HEK293 (cell line): ENCODE measurements at regions not wholly inside any gene's neighbourhood (a gene's known extent, or its start where the extent isn't known, plus 50 kb on each side); places are given as distances from the start of the nearest gene placed in this dataset.

ENCODE experiments used
- CTCF ChIA-PET: fragments of 350-600 bp; formaldehyde crosslinking; extraction: SDS; loops from one replicate; lab custom pipeline; 2021; ENCODE audit warnings: antibody characterized with exemption; lab: Yijun Ruan, JAX
- POLR2A ChIA-PET: fragments of 300-600 bp; formaldehyde crosslinking; extraction: SDS; loops from one replicate; lab custom pipeline; 2020; ENCODE audit warnings: antibody characterized with exemption, inconsistent platforms; lab: Yijun Ruan, JAX
- H3K27ac ChIP-seq: fragments of 200-500 bp; sonication (Bioruptor generic); 2 replicates; pipeline ENCODE4 v1.5.1; 2014; ENCODE audit warnings: low read depth, low read length, control low read depth, inconsistent platforms; ENCODE audit errors: extremely low read depth
- H3K36me3 ChIP-seq, 2 experiments: fragments of 200-500 bp in 1 of 2; sonication (Bioruptor generic) in 1 of 2; 1 replicate in 1 of 2; 2 replicates in 1 of 2; pipeline ENCODE4 v1.5.1; 2014 to 2017; ENCODE audit warnings: inconsistent platforms in 2 of 2, low read length in 2 of 2; ENCODE audit not compliant: control insufficient read depth in 2 of 2, insufficient read depth in 1 of 2
- H3K4me1 ChIP-seq: fragments of 200-500 bp; sonication (Bioruptor generic); 2 replicates; pipeline ENCODE4 v1.5.1; 2014; ENCODE audit warnings: mild to moderate bottlenecking, low read length, inconsistent platforms; ENCODE audit not compliant: control insufficient read depth, insufficient read depth
- H3K4me3 ChIP-seq: 2 replicates; pipeline ENCODE4 v1.5.1; 2011; ENCODE audit warnings: low read depth, mild to moderate bottlenecking, control low read depth, low read length, moderate library complexity
- H3K9me3 ChIP-seq: fragments of 200-500 bp; sonication (Bioruptor generic); 2 replicates; pipeline ENCODE4 v1.5.1; 2014; ENCODE audit warnings: low read depth, low read length, inconsistent platforms; ENCODE audit not compliant: control insufficient read depth, insufficient read depth
- SALL2 ChIP-seq: fragments of 450-650 bp; formaldehyde crosslinking; IDR thresholded peaks from 2 replicates; pipeline ENCODE4 v1.5.0; 2017; ENCODE audit warnings: missing biosample characterization, mild to moderate bottlenecking, missing genetic modification characterization, borderline replicate concordance
- SP2 ChIP-seq: fragments of 450-650 bp; formaldehyde crosslinking; IDR thresholded peaks from 2 replicates; pipeline ENCODE4 v1.5.1; 2016; ENCODE audit warnings: missing biosample characterization, missing genetic modification characterization
- ZBTB8A ChIP-seq: fragments of 450-650 bp; formaldehyde crosslinking; IDR thresholded peaks from 2 replicates; pipeline ENCODE4 v1.5.1; 2016; ENCODE audit warnings: missing biosample characterization, missing genetic modification characterization
- ZEB2 ChIP-seq: fragments of 450-650 bp; formaldehyde crosslinking; IDR thresholded peaks from 2 replicates; pipeline ENCODE4 v1.5.1; 2016; ENCODE audit warnings: missing biosample characterization, missing genetic modification characterization
- ZNF155 ChIP-seq: fragments of 450-650 bp; formaldehyde crosslinking; IDR thresholded peaks from 2 replicates; pipeline ENCODE4 v1.5.1; 2016; ENCODE audit warnings: missing biosample characterization, missing genetic modification characterization
- ZNF16 ChIP-seq: fragments of 450-650 bp; formaldehyde crosslinking; IDR thresholded peaks from 2 replicates; pipeline ENCODE4 v1.5.1; 2016; ENCODE audit warnings: low read depth, missing biosample characterization, missing genetic modification characterization
- ZNF2 ChIP-seq: fragments of 450-650 bp; formaldehyde crosslinking; IDR thresholded peaks from 2 replicates; pipeline ENCODE4 v1.5.1; 2016; ENCODE audit warnings: missing biosample characterization, missing genetic modification characterization
- ZNF223 ChIP-seq: fragments of 450-650 bp; formaldehyde crosslinking; IDR thresholded peaks from 2 replicates; pipeline ENCODE4 v1.5.1; 2016; ENCODE audit warnings: missing biosample characterization, missing genetic modification characterization
- ZNF239 ChIP-seq: fragments of 450-650 bp; formaldehyde crosslinking; IDR thresholded peaks from 2 replicates; pipeline ENCODE4 v1.5.1; 2016; ENCODE audit warnings: missing biosample characterization, missing genetic modification characterization
- ZNF37A ChIP-seq: fragments of 450-650 bp; IDR thresholded peaks from 2 replicates; pipeline ENCODE4 v1.5.1; 2018; ENCODE audit warnings: missing biosample characterization, missing genetic modification characterization
- ZNF555 ChIP-seq: fragments of 450-650 bp; formaldehyde crosslinking; conservative IDR thresholded peaks from 2 replicates; pipeline ENCODE4 v1.5.1; 2017; ENCODE audit warnings: missing biosample characterization, mild to moderate bottlenecking, missing genetic modification characterization, inconsistent platforms
- ZNF621 ChIP-seq: fragments of 450-650 bp; formaldehyde crosslinking; IDR thresholded peaks from 2 replicates; pipeline ENCODE4 v1.5.1; 2017; ENCODE audit warnings: missing biosample characterization, missing genetic modification characterization
- ZNF692 ChIP-seq: fragments of 450-650 bp; formaldehyde crosslinking; IDR thresholded peaks from 2 replicates; pipeline ENCODE4 v1.5.1; 2016; ENCODE audit warnings: missing biosample characterization, missing genetic modification characterization
- ZSCAN16 ChIP-seq: fragments of 450-650 bp; formaldehyde crosslinking; IDR thresholded peaks from 2 replicates; pipeline ENCODE4 v1.5.1; 2016; ENCODE audit warnings: missing biosample characterization, missing genetic modification characterization
- TF ChIP-seq, protein P1 (sequence below): fragments of 450-650 bp; formaldehyde crosslinking; IDR thresholded peaks from 2 replicates; pipeline ENCODE4 v1.5.1; 2016; ENCODE audit warnings: missing biosample characterization, missing genetic modification characterization, borderline replicate concordance
- TF ChIP-seq, protein P2 (sequence below): fragments of 450-650 bp; formaldehyde crosslinking; IDR thresholded peaks from 2 replicates; pipeline ENCODE4 v1.5.1; 2016; ENCODE audit warnings: missing biosample characterization, missing genetic modification characterization, borderline replicate concordance
- TF ChIP-seq, protein P3 (sequence below): fragments of 450-650 bp; formaldehyde crosslinking; IDR thresholded peaks from 2 replicates; pipeline ENCODE4 v1.5.1; 2016; ENCODE audit warnings: missing biosample characterization, missing genetic modification characterization
- TF ChIP-seq, protein P4 (sequence below): fragments of 450-650 bp; formaldehyde crosslinking; IDR thresholded peaks from 2 replicates; pipeline ENCODE4 v1.5.1; 2016; ENCODE audit warnings: missing biosample characterization, missing genetic modification characterization

DNA sequence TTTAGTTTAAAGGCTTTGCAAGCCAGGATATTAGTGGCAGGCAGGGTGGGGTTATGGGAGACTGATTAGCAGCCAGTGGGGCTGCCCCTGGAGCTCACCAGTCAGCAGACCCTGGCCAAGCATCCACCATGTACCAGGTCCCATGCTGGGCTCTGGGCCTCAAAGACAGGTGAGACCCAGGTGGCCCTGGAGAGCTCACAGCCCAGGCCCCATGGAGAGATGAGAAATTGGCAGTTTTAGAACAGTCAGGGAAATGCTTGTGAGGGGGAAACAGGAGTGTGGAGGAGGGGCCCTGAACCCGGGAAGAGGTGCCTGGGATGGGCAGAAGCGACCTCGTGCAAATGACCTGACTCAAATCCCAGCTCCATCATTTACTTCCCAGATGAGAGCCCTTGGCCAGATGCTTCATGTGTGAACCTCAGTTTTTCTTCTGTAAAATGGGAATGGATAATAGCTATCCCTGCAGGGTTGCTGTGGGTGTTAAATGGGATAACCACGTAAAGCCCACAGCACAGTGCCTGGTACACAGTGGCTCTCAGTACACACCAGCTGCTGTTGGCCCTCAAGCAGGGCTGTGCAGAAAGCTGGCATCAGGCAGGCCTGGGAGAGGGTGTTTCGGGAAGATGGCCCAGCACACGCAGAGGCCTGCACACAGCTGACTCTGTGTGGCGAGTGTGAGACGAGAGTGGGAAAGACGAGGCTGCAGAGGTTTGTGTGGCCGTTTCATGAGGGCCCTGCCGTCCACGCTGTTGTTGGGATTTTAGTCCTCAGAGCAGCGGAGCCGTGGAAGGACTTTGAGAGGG is 518.5 kb downstream of the PTPRU start:
- no peaks in the 10 kb centered on the region for H3K4me1 ChIP-seq
- no peaks in the 10 kb centered on the region for H3K36me3 ChIP-seq
- H3K9me3 ChIP-seq = no peaks in the 10 kb centered on the region
- H3K27ac ChIP-seq = no peak overlapping the region
- H3K4me3 ChIP-seq = no peak overlapping the region
- CTCF ChIA-PET = no interaction called here
- TF ChIP-seq ZNF16 (no peak), ZNF692 (no peak), ZNF239 (no peak), ZNF37A (tag by site-specific recombination) (no peak), SP2 (tag by site-specific recombination) (no peak), ZNF555 (tag by site-specific recombination) (no peak), ZNF2 (no peak), ZNF155 (tag by site-specific recombination) (no peak), ZEB2 (no peak), ZBTB8A (tag by site-specific recombination) (no peak), ZNF621 (tag by site-specific recombination) (no peak), SALL2 (tag by site-specific recombination) (no peak), ZSCAN16 (tag by site-specific recombination) (no peak), ZNF223 (tag by site-specific recombination) (no peak)
- TF ChIP-seq, protein P1, sequence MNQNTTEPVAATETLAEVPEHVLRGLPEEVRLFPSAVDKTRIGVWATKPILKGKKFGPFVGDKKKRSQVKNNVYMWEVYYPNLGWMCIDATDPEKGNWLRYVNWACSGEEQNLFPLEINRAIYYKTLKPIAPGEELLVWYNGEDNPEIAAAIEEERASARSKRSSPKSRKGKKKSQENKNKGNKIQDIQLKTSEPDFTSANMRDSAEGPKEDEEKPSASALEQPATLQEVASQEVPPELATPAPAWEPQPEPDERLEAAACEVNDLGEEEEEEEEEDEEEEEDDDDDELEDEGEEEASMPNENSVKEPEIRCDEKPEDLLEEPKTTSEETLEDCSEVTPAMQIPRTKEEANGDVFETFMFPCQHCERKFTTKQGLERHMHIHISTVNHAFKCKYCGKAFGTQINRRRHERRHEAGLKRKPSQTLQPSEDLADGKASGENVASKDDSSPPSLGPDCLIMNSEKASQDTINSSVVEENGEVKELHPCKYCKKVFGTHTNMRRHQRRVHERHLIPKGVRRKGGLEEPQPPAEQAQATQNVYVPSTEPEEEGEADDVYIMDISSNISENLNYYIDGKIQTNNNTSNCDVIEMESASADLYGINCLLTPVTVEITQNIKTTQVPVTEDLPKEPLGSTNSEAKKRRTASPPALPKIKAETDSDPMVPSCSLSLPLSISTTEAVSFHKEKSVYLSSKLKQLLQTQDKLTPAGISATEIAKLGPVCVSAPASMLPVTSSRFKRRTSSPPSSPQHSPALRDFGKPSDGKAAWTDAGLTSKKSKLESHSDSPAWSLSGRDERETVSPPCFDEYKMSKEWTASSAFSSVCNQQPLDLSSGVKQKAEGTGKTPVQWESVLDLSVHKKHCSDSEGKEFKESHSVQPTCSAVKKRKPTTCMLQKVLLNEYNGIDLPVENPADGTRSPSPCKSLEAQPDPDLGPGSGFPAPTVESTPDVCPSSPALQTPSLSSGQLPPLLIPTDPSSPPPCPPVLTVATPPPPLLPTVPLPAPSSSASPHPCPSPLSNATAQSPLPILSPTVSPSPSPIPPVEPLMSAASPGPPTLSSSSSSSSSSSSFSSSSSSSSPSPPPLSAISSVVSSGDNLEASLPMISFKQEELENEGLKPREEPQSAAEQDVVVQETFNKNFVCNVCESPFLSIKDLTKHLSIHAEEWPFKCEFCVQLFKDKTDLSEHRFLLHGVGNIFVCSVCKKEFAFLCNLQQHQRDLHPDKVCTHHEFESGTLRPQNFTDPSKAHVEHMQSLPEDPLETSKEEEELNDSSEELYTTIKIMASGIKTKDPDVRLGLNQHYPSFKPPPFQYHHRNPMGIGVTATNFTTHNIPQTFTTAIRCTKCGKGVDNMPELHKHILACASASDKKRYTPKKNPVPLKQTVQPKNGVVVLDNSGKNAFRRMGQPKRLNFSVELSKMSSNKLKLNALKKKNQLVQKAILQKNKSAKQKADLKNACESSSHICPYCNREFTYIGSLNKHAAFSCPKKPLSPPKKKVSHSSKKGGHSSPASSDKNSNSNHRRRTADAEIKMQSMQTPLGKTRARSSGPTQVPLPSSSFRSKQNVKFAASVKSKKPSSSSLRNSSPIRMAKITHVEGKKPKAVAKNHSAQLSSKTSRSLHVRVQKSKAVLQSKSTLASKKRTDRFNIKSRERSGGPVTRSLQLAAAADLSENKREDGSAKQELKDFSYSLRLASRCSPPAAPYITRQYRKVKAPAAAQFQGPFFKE = no peak
- TF ChIP-seq, protein P2, sequence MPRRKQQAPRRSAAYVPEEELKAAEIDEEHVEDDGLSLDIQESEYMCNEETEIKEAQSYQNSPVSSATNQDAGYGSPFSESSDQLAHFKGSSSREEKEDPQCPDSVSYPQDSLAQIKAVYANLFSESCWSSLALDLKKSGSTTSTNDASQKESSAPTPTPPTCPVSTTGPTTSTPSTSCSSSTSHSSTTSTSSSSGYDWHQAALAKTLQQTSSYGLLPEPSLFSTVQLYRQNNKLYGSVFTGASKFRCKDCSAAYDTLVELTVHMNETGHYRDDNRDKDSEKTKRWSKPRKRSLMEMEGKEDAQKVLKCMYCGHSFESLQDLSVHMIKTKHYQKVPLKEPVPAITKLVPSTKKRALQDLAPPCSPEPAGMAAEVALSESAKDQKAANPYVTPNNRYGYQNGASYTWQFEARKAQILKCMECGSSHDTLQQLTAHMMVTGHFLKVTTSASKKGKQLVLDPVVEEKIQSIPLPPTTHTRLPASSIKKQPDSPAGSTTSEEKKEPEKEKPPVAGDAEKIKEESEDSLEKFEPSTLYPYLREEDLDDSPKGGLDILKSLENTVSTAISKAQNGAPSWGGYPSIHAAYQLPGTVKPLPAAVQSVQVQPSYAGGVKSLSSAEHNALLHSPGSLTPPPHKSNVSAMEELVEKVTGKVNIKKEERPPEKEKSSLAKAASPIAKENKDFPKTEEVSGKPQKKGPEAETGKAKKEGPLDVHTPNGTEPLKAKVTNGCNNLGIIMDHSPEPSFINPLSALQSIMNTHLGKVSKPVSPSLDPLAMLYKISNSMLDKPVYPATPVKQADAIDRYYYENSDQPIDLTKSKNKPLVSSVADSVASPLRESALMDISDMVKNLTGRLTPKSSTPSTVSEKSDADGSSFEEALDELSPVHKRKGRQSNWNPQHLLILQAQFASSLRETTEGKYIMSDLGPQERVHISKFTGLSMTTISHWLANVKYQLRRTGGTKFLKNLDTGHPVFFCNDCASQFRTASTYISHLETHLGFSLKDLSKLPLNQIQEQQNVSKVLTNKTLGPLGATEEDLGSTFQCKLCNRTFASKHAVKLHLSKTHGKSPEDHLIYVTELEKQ (tag by site-specific recombination) = no peak
- TF ChIP-seq, protein P3, sequence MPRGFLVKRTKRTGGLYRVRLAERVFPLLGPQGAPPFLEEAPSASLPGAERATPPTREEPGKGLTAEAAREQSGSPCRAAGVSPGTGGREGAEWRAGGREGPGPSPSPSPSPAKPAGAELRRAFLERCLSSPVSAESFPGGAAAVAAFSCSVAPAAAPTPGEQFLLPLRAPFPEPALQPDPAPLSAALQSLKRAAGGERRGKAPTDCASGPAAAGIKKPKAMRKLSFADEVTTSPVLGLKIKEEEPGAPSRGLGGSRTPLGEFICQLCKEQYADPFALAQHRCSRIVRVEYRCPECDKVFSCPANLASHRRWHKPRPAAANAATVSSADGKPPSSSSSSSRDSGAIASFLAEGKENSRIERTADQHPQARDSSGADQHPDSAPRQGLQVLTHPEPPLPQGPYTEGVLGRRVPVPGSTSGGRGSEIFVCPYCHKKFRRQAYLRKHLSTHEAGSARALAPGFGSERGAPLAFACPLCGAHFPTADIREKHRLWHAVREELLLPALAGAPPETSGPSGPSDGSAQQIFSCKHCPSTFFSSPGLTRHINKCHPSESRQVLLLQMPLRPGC (tag by site-specific recombination) = no peak
- TF ChIP-seq, protein P4, sequence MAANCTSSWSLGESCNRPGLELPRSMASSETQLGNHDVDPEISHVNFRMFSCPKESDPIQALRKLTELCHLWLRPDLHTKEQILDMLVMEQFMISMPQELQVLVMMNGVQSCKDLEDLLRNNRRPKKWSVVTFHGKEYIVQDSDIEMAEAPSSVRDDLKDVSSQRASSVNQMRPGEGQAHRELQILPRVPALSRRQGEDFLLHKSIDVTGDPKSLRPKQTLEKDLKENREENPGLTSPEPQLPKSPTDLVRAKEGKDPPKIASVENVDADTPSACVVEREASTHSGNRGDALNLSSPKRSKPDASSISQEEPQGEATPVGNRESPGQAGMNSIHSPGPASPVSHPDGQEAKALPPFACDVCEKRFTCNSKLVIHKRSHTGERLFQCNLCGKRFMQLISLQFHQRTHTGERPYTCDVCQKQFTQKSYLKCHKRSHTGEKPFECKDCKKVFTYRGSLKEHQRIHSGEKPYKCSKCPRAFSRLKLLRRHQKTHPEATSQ = no peak
- POLR2A ChIA-PET = no interaction called here
